Uterus (tissue), 3 donors: ENCODE measurements at regions not wholly inside any gene's neighbourhood (a gene's known extent, or its start where the extent isn't known, plus 50 kb on each side); places are given as distances from the start of the nearest gene placed in this dataset.
"Not testable (repeated sequence)": the region's sequence is repeated elsewhere in the genome, so short reads cannot be mapped to it uniquely, and the experiment has no call there.

Experiments
- DNase-seq, 2 donors: peaks; one replicate each; pipeline ENCODE4 v3.0.0-alpha.2; 2019 to 2020
- H3K27ac ChIP-seq, 2 donors: fragments of 200-600 bp; sonication (generic); 1 replicate in 1 of 2; 2 replicates in 1 of 2; pipeline ENCODE4 v1.5.1; 2016 to 2018
- H3K27me3 ChIP-seq, 2 donors: fragments of 200-600 bp; sonication (generic); one replicate each; pipeline ENCODE4 v1.5.1; 2018 to 2019; ENCODE audit warnings: control low read depth in 1 of 2
- H3K36me3 ChIP-seq, 2 donors: fragments of 200-600 bp; sonication (generic); one replicate each; pipeline ENCODE4 v1.5.1; 2019; ENCODE audit warnings: control low read depth in 1 of 2
- H3K4me1 ChIP-seq, 2 donors: fragments of 200-600 bp; sonication (generic); one replicate each; pipeline ENCODE4 v1.5.1; 2018 to 2019; ENCODE audit warnings: control low read depth in 1 of 2
- H3K4me3 ChIP-seq, 2 donors: fragments of 200-600 bp; sonication (generic); 1 replicate in 1 of 2; 2 replicates in 1 of 2; pipeline ENCODE4 v1.5.1; 2018 to 2019; ENCODE audit warnings: mild to moderate bottlenecking in 1 of 2
- H3K9me3 ChIP-seq, 2 donors: fragments of 200-600 bp; sonication (generic); one replicate each; pipeline ENCODE4 v1.5.1; 2019; ENCODE audit warnings: control low read depth in 1 of 2
- POLR2A ChIP-seq, 2 donors: fragments of 450-650 bp; IDR thresholded peaks; one replicate each; pipeline ENCODE4 v1.6.1; 2016; ENCODE audit warnings: antibody characterized with exemption in 2 of 2, mild to moderate bottlenecking in 1 of 2, moderate library complexity in 1 of 2
- intact Hi-C: fragments of 100-400 bp; cut with DNase I; formaldehyde crosslinking; loops from one replicate; pipeline ENCODE4 v1.15.1; 2023; ENCODE audit warnings: low total_unique reads
- TF ChIP-seq, protein P1 (sequence below), 4 experiments: fragments of 200-600 bp in 2 of 4; fragments of 450-650 bp in 2 of 4; sonication (generic) in 2 of 4; IDR thresholded peaks; one replicate each; pipeline ENCODE4 v1.5.1; 2016 to 2019; ENCODE audit warnings: antibody characterized with exemption in 4 of 4, mild to moderate bottlenecking in 2 of 4, moderate library complexity in 1 of 4
- donor health status: DM: yes; HTN: yes; CAD: no.

DNA sequence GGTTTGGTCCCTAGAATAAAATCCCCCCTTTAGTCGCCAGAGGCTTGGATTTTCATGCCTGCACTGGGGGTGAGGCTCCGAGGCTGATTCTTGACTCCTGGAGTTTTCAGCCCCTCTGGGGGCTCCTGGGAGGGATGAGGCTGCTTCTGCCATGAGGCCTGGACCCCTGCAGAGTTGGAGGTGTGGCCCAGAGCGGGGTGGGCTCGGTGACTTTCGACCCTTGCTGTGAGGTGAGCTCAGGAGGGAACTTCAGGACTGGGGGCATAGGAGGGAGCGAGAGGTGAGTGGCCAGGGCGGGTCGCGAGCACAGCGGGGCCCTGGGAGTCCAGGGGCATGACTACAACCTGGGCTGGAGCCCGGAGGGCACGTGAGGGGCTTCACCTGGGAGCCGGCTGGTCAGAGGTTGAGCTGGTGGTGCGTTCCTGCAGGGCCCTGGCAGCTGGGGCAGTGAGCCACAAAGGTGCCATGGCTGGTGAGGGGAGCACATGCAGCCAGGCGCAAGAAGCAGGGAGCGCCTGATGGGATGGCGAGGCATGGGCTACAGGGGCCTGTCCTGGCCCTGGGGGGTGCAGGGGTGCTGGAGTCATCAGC lies 168.2 kb downstream of the KIF26A start:
- Histone ChIP-seq H3K4me3 (no peak overlapping the region), H3K9me3 (no peaks in the 10 kb centered on the region), H3K27me3 (no peaks in the 10 kb centered on the region), H3K36me3 (no peaks in the 10 kb centered on the region), H3K4me1 (no peaks in the 10 kb centered on the region), H3K27ac (no peak overlapping the region)
- TF ChIP-seq POLR2A (IDR thresholded peaks at IDR 0.05), result no peak
- TF ChIP-seq, protein P1, sequence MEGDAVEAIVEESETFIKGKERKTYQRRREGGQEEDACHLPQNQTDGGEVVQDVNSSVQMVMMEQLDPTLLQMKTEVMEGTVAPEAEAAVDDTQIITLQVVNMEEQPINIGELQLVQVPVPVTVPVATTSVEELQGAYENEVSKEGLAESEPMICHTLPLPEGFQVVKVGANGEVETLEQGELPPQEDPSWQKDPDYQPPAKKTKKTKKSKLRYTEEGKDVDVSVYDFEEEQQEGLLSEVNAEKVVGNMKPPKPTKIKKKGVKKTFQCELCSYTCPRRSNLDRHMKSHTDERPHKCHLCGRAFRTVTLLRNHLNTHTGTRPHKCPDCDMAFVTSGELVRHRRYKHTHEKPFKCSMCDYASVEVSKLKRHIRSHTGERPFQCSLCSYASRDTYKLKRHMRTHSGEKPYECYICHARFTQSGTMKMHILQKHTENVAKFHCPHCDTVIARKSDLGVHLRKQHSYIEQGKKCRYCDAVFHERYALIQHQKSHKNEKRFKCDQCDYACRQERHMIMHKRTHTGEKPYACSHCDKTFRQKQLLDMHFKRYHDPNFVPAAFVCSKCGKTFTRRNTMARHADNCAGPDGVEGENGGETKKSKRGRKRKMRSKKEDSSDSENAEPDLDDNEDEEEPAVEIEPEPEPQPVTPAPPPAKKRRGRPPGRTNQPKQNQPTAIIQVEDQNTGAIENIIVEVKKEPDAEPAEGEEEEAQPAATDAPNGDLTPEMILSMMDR (IDR thresholded peaks at IDR 0.05), result no peak
- intact Hi-C loops, result no loop called here
- no peak for DNase-seq

DNA sequence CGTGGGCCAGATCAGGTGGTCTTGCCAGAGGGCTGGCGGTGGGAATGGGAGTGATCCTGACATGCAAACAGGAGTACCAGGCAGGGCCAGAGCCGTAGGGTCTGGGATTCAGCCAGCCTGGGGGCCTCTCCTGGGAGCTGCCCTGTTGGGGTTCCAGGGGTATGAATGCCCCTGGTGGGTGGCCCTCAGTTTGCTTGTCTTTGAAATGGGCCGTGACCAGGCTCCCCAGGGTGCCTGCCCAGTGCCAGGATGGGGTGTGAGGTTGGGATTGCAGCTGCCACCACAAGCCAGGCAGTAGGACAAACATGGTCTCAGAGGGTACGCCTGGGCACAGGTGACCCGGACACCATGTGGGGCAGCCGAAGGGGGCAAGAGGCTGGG lies 168.8 kb downstream of the KIF26A start:
- Histone ChIP-seq H3K27ac (no peak overlapping the region), H3K4me1 (no peaks in the 10 kb centered on the region), H3K9me3 (no peaks in the 10 kb centered on the region), H3K4me3 (no peak overlapping the region), H3K27me3 (no peaks in the 10 kb centered on the region), H3K36me3 (no peaks in the 10 kb centered on the region)
- TF ChIP-seq, protein P1 (IDR thresholded peaks at IDR 0.05), result no peak
- no peak for DNase-seq
- intact Hi-C loops, result no loop called here

DNA sequence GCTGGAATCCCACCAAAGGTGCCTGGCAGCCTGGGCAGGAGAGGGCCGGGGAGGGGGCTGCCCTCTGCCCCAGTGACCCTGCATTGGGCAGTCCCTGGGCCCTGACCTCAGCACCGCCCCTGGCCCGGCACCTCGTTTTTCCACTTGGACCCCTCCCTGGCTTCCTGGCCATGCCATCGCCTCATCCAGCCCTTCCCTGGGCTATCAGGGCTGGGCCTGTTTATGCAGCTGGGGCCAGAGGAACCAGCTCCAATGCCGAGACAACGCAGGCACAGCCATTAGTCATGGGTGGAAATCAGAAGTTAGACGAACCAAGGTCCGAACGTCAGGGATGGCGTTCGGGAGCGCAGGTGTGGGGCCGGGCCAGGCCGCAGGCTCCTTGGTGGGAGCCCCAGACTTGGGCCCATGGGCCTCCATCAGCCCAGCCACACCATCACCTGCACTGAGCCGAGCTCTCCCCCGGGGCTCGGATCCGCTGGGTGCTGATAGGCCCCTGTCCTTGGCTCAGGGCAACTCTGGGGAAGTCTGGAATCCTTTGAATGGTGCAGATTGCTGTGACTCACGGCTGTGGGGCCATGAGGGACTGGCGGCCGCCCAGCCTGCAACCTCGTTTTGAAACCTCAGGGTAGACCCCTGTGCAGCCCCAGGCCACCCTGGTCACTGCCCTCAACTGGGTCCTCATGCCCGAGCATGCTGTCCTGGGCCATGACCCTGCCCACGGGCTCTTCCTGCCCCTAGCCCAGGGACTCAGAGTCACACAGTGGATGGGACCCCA lies 169.4 kb downstream of the KIF26A start:
- Histone ChIP-seq H3K4me3 (no peak overlapping the region), H3K27ac (no peak overlapping the region), H3K9me3 (no peaks in the 10 kb centered on the region), H3K36me3 (no peaks in the 10 kb centered on the region), H3K4me1 (no peaks in the 10 kb centered on the region), H3K27me3 (no peaks in the 10 kb centered on the region)
- no peak for DNase-seq
- intact Hi-C loops, result no loop called here
- no peak for TF ChIP-seq POLR2A (IDR thresholded peaks at IDR 0.05)
- TF ChIP-seq, protein P1 (IDR thresholded peaks at IDR 0.05), result no peak

DNA sequence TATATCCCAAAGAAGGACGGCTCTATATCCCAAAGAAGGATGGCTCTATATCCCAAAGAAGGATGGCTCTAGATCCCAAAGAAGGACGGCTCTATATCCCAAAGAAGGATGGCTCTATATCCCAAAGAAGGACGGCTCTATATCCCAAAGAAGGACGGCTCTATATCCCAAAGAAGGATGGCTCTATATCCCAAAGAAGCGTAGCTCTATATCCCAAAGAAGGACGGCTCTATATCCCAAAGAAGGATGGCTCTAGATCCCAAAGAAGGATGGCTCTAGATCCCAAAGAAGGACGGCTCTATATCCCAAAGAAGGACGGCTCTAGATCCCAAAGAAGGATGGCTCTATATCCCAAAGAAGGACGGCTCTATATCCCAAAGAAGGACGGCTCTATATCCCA lies 170.1 kb downstream of the KIF26A start:
- H3K9me3 ChIP-seq, H3K27me3 ChIP-seq, H3K36me3 ChIP-seq, H3K4me1 ChIP-seq, H3K4me3 ChIP-seq, intact Hi-C loops, DNase-seq, H3K27ac ChIP-seq: not testable (repeated sequence)

DNA sequence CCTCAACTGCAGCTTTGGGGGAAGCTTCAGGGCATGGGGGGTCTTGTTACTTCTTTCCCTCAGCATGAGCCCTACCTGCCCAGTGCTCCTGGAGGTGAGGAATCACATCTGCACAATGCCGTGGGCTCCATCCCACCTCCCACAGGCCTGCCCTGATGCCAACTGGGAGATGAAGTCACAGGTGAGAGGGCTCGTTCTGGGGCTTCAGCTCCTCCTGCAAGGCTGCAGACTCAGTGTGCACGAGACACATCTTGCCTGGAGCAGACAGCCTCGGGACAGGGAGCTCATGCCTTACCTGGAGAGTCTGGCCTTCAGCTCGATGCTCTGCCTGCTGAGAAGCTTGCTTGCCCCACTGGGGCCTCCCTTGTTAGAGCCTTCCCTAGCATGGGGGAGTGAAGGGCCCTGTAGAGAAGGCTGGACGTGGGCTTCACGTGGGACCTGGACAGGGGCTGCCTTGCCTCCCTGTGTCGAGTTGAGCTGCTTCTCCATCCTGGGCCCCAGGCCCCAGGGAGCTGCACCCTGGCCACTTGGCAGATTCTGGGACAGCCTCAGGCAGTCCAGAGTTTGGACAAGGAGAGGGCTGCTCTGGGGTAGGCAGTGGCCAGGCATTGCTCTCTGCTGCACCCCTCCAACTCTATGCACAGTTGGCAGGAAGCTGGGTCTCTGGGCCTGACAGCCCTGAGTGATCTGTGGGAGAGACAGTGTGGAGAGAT lies 171.4 kb downstream of the KIF26A start:
- H3K4me3 ChIP-seq, result no peak overlapping the region
- intact Hi-C loops, result no loop called here
- DNase-seq, result no peak
- TF ChIP-seq, protein P1 (IDR thresholded peaks at IDR 0.05), result no peak
- TF ChIP-seq POLR2A (IDR thresholded peaks at IDR 0.05), result no peak
- no peaks in the 10 kb centered on the region for H3K27me3 ChIP-seq
- no peaks in the 10 kb centered on the region for H3K4me1 ChIP-seq
- H3K27ac ChIP-seq, result no peak overlapping the region
- no peaks in the 10 kb centered on the region for H3K36me3 ChIP-seq
- no peaks in the 10 kb centered on the region for H3K9me3 ChIP-seq
